NCI-H774 (cell line): ENCODE measurements at regions not wholly inside any gene's neighbourhood (a gene's known extent, or its start where the extent isn't known, plus 50 kb on each side); places are given as distances from the start of the nearest gene placed in this dataset.
A peak's percentile ranks its signal among the peaks of the same experiment; 100 is the strongest.

Experiments
- DNase-seq: peaks from one replicate; lab custom pipeline; 2025; lab: John Stamatoyannopoulos, UW

- no peak for DNase-seq
Observed at GRCh38 chr5:161960314-161960713, 107.3 kb upstream of the GABRG2 start.

GRCh38 chr5:161966564-161966963 is 101.0 kb upstream of the GABRG2 start:
- DNase-seq, result peak; percentile 34

GRCh38 chr5:161975350-161975749 is 92.2 kb upstream of the GABRG2 start:
- no peak for DNase-seq

GRCh38 chr5:161988077-161988476 is 79.5 kb upstream of the GABRG2 start:
- DNase-seq, result no peak
